ENCODE measurements at regions not wholly inside any gene's neighbourhood (a gene's known extent, or its start where the extent isn't known, plus 50 kb on each side); places are given as distances from the start of the nearest gene placed in this dataset.

DNA sequence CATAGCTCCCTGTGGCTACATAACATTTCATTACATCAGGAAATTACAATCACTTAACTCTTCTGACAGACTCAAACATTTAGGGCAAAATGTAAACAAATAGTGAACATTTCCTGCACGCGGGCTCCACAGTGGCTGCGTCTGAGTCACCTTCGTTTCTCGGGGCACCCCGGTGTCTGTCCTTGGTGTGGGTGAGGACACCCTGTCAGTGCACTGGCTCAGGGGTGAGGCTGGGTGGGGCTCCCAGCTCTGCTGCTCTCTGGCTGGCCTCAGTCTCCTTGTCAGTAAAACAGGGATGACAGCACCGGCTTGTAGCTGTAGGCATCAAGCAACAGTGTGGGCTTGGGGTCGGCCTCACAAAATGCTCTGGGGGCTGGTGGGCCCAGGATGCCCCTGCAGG is 237.1 kb upstream of the SHH start:
- TF ChIP-seq POLR2AphosphoS5 (IDR thresholded peaks at IDR 0.05), result no peak
- TF ChIP-seq CTCF (IDR thresholded peaks at IDR 0.05), result no peak
